HK-2 (cell line): ENCODE measurements at regions not wholly inside any gene's neighbourhood (a gene's known extent, or its start where the extent isn't known, plus 50 kb on each side); places are given as distances from the start of the nearest gene placed in this dataset.

Experiments
- DNase-seq: peaks from one replicate; pipeline ENCODE4 v3.0.0-alpha.2; 2018; ENCODE audit not compliant: unreplicated experiment

DNA sequence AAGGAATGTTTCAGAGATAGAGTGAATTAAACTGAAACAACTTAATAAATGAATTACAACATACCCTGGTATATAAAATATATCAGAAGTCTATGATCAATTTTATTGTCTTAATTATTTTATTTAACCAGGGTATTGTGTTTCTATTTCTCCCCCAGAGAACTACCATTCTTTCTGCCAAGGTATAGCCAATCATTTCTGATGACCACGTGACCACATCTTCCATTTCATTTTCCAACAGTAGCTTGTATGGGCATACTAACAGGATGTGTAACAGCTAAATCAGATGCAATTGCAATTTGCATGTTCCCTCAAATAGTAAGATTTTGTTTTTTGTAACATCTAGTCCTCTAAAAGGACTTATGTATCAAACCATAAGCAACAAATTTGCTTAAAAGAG is 123.9 kb upstream of the COL1A2 start:
- DNase-seq = no peak

DNA sequence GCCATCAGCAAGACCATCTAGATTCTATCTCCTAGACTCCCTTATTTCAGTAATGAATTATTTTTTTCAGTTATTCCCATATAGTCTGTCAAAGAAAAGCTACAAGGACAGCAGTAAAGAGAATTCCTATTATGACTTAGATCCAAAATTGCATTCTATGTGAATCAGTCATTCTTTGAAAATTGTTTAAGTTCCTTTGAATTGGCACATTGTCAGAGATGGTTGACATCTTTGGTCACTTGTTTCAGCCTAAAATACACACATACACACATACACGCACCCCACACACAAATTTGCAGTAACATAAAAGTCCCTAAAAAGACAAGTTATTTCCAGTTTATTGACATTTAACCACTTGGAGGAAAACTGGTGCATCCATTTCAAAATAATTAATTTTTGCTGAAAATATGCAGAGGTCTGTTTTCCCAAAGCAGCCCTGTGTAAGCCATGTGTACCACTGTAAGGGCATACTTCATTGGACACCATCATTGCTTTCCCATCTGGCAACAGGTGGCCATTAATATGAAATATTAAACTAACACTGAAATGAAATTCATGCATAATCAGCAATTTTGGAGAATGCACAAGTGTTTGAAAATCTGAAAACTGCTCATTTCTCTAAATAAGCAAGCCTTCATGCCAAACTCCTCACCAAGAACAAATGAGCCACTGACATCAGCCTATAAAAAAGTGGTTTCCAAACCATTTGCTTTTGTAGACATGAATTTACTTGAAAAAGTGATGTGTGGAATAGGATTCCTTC is 121.7 kb upstream of the COL1A2 start:
- DNase-seq = no peak

- DNase-seq = no peak
Observed at GRCh38 chr7:94274828-94275227, 119.9 kb upstream of the COL1A2 start.

DNA sequence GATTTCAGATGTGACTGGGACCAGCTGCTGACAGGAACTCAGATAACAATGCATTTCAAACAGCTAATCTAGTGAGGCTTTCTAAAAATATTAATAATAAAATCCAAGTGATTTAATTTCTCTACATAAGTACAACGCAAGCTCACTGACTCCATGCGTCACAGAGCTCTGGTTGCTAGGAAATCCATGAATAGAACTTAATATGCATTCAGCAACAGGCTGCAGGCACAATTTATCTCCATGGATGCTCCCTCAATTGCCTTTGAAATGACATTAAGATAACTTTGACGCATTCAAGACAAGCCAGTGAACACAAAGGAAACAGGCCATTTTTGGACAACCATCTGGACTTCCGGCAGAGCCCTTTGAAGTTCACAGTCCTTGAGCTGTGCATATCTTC is 118.7 kb upstream of the COL1A2 start:
- DNase-seq = no peak

- DNase-seq = no peak
Observed at GRCh38 chr7:94276795-94277194, 117.9 kb upstream of the COL1A2 start.

DNA sequence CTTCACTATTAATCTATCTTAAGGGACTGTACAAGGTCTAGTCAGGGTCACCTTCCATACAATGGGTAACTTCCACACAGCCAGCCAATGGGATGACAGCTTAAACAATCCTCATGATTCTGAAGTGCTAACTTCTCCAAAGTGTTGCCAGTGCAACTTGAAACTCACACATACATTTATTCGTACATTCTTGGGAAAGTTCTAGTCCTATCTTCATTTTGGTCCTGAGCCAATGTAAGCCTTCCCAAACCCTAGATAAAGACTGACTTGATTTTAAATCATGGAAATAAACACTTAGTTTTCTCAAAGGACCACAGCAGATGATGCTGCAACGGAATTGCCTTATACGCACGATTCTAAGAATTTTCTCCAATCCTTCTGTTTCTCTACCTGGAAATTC is 117.5 kb upstream of the COL1A2 start:
- no peak for DNase-seq

DNA sequence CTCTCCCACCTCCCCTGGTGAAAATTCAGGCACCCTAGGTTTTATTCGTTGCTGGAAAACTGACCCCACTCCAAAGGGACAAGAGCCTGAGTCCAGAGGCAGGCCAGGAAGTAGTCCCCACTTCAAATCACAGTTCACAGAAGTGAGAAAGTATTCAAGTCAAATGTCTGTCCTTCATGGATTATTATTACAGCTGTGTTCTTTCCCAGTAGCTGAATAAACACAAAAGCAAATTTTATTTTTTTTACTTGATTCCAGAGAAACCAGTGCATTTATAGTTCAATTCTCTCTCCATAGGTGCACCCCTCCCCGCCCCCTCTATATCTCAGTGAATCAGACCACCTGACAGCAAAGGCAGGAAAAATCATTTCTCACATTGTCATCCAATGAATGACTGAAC is 113.8 kb upstream of the COL1A2 start:
- no peak for DNase-seq

DNA sequence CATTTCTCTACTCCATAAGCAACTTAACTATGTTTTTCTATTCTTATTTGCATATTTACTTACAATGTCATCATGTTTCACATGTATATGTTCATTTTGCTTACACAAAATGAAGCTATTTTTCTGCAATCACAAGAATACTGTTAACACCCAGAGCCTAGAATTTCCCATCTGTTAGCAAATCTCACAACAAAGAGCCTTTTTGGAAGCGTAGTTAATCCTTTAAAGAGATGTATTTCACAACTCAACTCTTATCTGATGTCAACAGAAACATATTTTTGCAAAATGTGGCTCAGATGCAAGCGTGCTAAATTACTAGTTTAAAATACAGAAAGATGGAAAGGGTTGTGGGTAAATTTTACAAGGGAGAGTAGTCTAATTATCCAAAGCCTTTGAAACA is 110.6 kb upstream of the COL1A2 start:
- DNase-seq = no peak

GRCh38 chr7:94286111-94286510 is 108.6 kb upstream of the COL1A2 start:
- DNase-seq = no peak

- no peak for DNase-seq
Observed at GRCh38 chr7:94288096-94288495, 106.6 kb upstream of the COL1A2 start.

DNA sequence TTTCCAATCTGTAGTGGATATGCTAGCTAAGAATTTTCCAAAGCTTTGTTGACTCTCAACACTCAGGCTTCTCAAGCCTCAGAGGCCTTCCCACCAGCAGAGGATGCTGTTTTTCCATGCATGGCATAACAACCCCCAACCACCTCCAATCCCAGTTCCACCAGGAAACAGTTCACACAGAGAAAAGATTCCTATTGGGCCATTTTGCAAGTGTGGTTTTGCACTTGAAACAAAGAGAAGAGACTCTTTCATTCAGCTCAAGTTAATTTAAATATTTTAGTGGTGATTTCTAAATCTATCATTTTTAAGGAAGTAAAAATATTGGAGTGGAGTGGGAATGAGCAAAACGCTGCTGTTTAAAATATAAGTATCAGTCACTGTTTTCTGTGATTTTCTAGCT is 105.6 kb upstream of the COL1A2 start:
- peak; percentile 53 for DNase-seq

GRCh38 chr7:94294471-94295131 is 100.1 kb upstream of the COL1A2 start:
- no peak for DNase-seq

DNA sequence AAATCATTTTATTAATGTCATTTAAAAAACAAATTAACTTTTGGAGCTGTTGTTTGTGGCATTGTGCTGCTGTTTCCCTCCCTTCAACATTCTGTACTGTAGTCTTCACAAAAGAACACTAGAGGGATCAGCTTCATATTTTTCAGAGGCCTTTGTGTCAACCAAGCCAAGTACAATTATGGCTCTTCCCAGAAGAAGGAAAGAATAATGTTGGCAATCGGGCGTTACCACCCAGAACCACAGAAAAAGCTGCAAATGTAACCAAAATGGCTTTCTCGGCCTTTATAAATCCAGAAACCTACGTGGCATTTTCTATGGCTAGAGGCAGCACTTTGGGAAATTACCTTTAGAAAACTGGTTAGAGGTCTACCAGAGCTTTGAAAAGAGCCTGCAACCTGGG is 98.8 kb upstream of the COL1A2 start:
- no peak for DNase-seq

DNA sequence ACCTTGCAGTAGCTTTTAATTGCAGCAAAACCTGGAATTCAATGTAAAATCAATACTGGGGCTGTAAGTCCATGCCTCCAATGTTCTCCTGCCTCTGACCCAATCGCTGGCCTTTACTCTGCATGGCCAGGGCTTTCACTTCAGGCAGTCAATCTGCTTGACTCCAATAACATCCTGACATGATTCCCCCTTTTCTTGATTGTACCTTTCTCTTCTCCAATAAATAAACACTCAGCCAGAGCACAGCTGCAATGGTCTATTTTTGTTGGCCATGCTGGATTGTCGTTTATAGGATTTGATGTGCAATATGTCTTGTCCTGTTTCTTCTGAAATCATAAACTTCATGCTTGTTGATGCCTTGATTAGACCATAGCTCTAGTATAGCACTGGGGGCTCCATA is 97.8 kb upstream of the COL1A2 start:
- no peak for DNase-seq

GRCh38 chr7:94297397-94297838 is 97.3 kb upstream of the COL1A2 start:
- peak; percentile 21 for DNase-seq

- DNase-seq = no peak
Observed at GRCh38 chr7:94298943-94299342, 95.8 kb upstream of the COL1A2 start.

- no peak for DNase-seq
Observed at GRCh38 chr7:94300176-94300835, 94.4 kb upstream of the COL1A2 start.

DNA sequence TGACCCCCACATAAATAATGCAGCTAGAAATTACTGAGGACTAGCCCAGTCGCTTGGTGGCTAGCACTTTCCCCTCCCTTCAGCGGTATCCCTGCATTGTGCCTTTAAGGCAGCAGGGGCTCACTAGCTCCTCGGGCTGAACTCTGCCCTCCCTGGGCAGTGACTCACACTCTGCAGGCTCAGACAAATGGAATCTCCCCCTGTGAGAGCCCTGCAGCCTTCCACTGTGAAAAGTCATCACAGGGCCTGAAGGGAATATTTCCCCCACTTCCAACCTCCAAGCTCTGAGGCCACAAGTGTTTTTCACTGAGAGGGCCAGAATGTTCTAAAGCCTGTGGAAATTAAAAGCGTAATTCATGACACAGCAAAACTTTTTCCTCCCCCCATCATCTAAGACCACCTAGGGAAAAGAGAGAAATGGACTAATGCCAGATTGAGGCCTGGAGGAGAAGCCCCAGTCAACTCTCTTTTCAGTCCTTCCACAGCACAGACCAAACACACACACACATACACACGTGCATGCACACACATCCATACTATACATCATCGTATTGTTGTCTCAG is 93.6 kb upstream of the COL1A2 start:
- DNase-seq = peak; percentile 84

DNA sequence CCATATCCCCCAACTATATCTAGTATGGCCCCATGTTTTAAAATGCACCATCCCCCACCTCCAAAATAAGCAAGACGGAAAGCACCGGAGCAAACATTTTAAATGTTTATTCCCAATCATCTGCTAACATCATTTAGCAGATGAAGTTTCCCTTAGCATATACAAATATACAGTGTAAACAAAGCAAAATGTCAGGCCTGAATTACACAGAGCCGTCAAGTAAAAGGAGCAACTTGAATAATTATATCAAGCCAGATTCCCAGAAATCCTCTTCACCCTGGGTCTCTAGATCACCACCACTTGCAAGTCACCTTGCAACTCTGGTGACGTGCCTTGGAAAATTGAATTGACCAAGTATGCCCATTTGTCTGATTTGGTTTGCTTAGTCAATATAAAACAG is 91.6 kb upstream of the COL1A2 start:
- DNase-seq = no peak

- DNase-seq = no peak
Observed at GRCh38 chr7:94303695-94304094, 91.0 kb upstream of the COL1A2 start.

GRCh38 chr7:94304878-94305277 is 89.8 kb upstream of the COL1A2 start:
- no peak for DNase-seq

GRCh38 chr7:94305836-94306235 is 88.9 kb upstream of the COL1A2 start:
- no peak for DNase-seq
